GM21723 (cell line): ENCODE measurements at regions not wholly inside any gene's neighbourhood (a gene's known extent, or its start where the extent isn't known, plus 50 kb on each side); places are given as distances from the start of the nearest gene placed in this dataset.
"Not testable (repeated sequence)": the region's sequence is repeated elsewhere in the genome, so short reads cannot be mapped to it uniquely, and the experiment has no call there.

ENCODE experiments used
- ATAC-seq: cut with Tn5 transposase; IDR thresholded peaks from one replicate; pipeline ENCODE4 v1.9.1; 2021; ENCODE audit warnings: mild to moderate bottlenecking, moderate library complexity; ENCODE audit not compliant: unreplicated experiment

DNA sequence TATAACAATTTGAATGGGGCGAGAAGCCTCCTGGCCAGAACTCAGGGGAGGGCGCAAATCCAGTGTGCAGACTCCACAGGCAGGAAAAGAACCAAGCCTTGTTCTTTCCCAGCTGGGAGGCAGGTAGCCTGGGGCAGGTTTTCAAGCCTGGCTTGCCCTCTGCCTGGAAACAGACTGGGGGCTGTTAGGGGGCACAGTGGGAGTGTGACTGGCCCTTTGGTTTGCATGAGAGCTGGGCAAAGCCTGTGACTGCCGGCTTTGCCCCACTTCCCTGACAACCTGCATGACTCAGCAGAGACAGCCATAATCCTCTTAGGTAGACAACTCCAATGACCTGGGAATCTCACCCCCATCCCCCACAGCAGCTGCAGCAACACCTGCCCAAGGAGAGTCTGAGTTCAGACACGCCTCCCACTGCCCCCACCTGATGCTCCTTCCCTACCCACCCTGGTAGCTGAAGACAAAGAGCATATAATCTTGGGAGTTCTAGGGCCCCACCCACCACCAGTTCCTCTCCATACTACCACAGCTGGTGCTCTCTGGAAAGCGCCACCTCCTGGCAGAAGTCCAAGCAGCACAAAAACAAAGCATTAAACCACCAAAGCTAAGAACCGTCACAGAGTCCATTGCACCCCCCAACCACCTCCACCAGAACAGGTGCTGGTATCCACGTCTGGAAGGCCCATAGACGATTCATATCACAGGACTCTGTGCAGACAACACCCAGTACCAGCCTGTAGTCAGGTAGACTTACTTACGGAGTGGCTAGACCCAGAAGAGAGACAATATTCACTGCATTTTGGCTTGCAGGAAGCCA is 402.5 kb downstream of the STK39 start:
- ATAC-seq: no peak

DNA sequence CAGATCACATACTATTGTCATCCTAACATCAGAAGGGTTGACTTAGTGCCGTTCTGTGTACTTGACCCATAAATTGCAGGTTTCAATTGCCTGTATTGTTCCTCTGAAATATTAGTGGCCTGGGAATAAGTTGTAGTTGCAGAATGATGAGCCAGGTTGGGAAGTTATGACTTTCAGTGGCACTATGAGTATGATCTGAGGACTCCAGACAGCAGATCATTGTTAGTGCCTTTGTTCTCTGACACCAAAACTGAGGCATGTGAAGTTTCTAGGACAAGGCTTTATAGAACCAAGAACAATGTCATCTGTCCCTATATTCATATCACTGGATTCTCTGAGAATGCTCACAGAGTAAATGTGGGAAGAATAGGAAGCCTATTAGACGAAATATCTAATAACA is 403.7 kb downstream of the STK39 start:
- no peak for ATAC-seq

DNA sequence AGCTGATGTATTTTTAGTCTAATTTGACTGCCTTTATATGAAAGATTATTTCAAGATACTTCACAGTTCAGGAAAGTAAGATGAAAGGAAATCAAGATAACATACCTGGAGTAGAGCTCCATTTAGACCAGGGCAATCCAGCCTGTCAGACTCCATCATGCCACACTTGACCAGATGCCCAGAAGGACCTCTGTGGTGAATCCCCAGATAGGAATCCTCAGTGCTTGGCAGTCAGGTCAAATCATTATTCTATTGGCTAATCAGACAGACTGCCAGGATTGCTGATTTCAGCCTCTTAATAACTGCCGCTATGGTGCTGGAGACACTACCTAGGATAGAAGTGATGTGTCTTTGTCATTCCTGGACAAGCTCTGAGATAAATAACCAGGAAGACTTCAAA is 404.2 kb downstream of the STK39 start:
- ATAC-seq: no peak

GRCh38 chr2:167842047-167842446 is 405.3 kb downstream of the STK39 start:
- no peak for ATAC-seq

- ATAC-seq: not testable (repeated sequence)
Observed at GRCh38 chr2:167835290-167835689, 412.1 kb downstream of the STK39 start.

- no peak for ATAC-seq
Observed at GRCh38 chr2:167834707-167835106, 412.7 kb downstream of the STK39 start.

- ATAC-seq: no peak
Observed at GRCh38 chr2:167833294-167833693, 414.1 kb downstream of the STK39 start.

- no peak for ATAC-seq
Observed at GRCh38 chr2:167832868-167833287, 414.5 kb downstream of the STK39 start.

- no peak for ATAC-seq
Observed at GRCh38 chr2:167827352-167828097, 419.9 kb downstream of the STK39 start.

GRCh38 chr2:167826906-167827305 is 420.5 kb downstream of the STK39 start:
- no peak for ATAC-seq

- no peak for ATAC-seq
Observed at GRCh38 chr2:167825664-167826063, 421.7 kb downstream of the STK39 start.

GRCh38 chr2:167822690-167823465 is 424.5 kb downstream of the STK39 start:
- no peak for ATAC-seq

DNA sequence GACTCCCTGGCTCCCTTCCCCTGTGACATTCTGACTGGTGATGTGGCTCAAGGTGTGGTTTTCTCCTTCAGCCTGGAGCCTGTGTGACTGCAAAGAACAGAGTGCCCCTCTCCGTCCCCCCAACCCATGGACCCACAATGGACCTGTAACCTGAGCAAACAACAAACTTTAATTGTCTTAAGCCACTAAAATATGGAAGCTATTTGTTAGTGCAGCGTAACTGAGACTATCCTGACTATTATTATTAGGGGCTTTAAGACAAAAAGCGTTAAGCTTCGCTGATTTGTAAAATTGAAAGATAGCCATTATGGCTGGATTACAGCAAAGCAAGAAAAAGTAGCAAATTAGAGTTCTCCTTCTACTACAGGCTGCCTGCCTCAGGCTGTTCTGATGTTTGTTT is 426.9 kb downstream of the STK39 start:
- ATAC-seq: no peak

DNA sequence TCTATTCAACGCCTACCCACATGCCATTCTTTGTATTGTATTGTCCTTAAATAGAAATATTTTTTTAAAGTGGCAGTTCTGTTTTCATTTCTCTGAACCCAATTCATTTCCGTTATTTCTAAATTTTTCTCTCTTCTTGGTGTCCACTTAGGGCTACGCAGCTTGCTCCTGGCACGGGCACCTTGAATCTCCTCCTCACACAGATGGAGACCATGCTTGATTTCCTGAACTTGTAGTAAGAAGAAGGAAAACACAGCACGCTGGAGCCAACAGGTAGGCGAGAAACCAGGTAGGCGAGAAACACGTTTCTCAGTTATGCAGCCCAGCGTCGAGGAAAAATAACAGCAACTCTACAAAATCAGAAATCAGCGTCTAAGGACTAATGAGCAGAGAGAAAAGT is 428.9 kb downstream of the STK39 start:
- no peak for ATAC-seq

DNA sequence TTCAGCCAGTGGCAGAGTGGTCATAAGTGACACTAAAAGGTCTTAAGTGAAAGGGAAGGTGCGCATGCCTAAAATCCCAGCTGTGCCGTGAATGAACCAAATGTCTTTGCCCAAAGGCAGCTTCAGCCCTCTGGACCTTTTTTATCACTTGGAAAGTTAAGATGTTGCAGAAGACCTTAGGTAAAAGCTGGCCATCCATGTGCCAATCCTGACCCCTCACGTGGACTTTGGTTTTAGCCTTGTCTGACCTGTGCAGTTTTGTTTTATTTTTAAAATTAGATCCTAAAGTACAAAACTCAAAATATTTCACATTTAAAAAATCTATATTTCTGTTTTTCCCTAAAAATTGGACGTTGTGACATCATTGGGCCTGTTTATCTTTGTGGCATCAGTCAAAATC is 429.5 kb downstream of the STK39 start:
- ATAC-seq: no peak

GRCh38 chr2:167817422-167817821 is 430.0 kb downstream of the STK39 start:
- ATAC-seq: no peak

GRCh38 chr2:167816874-167817290 is 430.5 kb downstream of the STK39 start:
- no peak for ATAC-seq

- ATAC-seq: no peak
Observed at GRCh38 chr2:167814881-167815718, 432.3 kb downstream of the STK39 start.

GRCh38 chr2:167814482-167814880 is 432.9 kb downstream of the STK39 start:
- ATAC-seq: not testable (repeated sequence)

GRCh38 chr2:167809799-167810198 is 437.6 kb downstream of the STK39 start:
- ATAC-seq: not testable (repeated sequence)
